Calu3 (cell line): ENCODE measurements at regions not wholly inside any gene's neighbourhood (a gene's known extent, or its start where the extent isn't known, plus 50 kb on each side); places are given as distances from the start of the nearest gene placed in this dataset.

ENCODE experiments used
- BruUV-seq: library from RNA; stranded (reverse); fragments of 400-500 nt; replicated peaks from 2 replicates; lab custom pipeline; 2021; lab: Mats Ljungman, UMichigan
- CTCF ChIA-PET: fragments of 300-600 bp; sonication (Branson Sonifier 250); formaldehyde crosslinking; loops from one replicate; lab custom pipeline; 2022; ENCODE audit warnings: antibody characterized with exemption; lab: Charles Lee
- DNase-seq: peaks from one replicate; pipeline ENCODE4 v3.0.0; 2022
- H3K27ac Mint-ChIP-seq: one replicate; pipeline ENCODE4 v1.8.0; 2022; ENCODE audit warnings: mixed read lengths; ENCODE audit not compliant: unreplicated experiment
- H3K27me3 Mint-ChIP-seq: one replicate; pipeline ENCODE4 v1.8.0; 2022; ENCODE audit warnings: mixed read lengths; ENCODE audit not compliant: unreplicated experiment
- H3K36me3 Mint-ChIP-seq: one replicate; pipeline ENCODE4 v1.8.0; 2022; ENCODE audit warnings: mild to moderate bottlenecking, moderate library complexity, mixed read lengths; ENCODE audit not compliant: insufficient read depth, unreplicated experiment
- H3K4me1 Mint-ChIP-seq: one replicate; pipeline ENCODE4 v1.8.0; 2022; ENCODE audit warnings: mild to moderate bottlenecking, low read depth, mixed read lengths; ENCODE audit not compliant: unreplicated experiment
- H3K4me3 Mint-ChIP-seq: one replicate; pipeline ENCODE4 v1.8.0; 2022; ENCODE audit warnings: mild to moderate bottlenecking, low read depth, moderate library complexity, mixed read lengths; ENCODE audit not compliant: unreplicated experiment
- H3K9me3 Mint-ChIP-seq: one replicate; pipeline ENCODE4 v1.8.0; 2022; ENCODE audit warnings: low read depth, mixed read lengths; ENCODE audit not compliant: unreplicated experiment
- CTCF ChIP-seq: fragments of 200-600 bp; IDR thresholded peaks from one replicate; pipeline ENCODE4 v1.8.0; 2022; ENCODE audit warnings: antibody characterized with exemption; ENCODE audit not compliant: unreplicated experiment
- intact Hi-C: fragments of 100-400 bp; cut with micrococcal nuclease; formaldehyde crosslinking; loops from one replicate; pipeline ENCODE4 v1.10.0; 2022; ENCODE audit not compliant: unreplicated experiment

- BruUV-seq: no TSS peak
- CTCF ChIA-PET: no interaction called here
- Mint-ChIP-seq H3K27me3 (no peaks in the 10 kb centered on the region), H3K9me3 (peaks cover 11% of the 10 kb centered on the region), H3K4me1 (no peaks in the 10 kb centered on the region), H3K36me3 (no peaks in the 10 kb centered on the region), H3K27ac (no peak overlapping the region), H3K4me3 (no peak overlapping the region)
- DNase-seq: no peak
- no peak for TF ChIP-seq CTCF
- intact Hi-C loops: no loop called here
These were observed 496.7 kb downstream of the EIPR1 start for GRCh38 chr2:2880938-2881337.

- intact Hi-C loops: no loop called here
- Mint-ChIP-seq H3K4me1 (no peaks in the 10 kb centered on the region), H3K36me3 (no peaks in the 10 kb centered on the region), H3K27ac (no peak overlapping the region), H3K9me3 (peaks cover 11% of the 10 kb centered on the region), H3K4me3 (no peak overlapping the region), H3K27me3 (no peaks in the 10 kb centered on the region)
- no peak for DNase-seq
- no peak for TF ChIP-seq CTCF
- CTCF ChIA-PET: no interaction called here
- BruUV-seq: no TSS peak
These were observed 497.8 kb downstream of the EIPR1 start for GRCh38 chr2:2879781-2880180.

- DNase-seq: no peak
- H3K4me3 Mint-ChIP-seq: no peak overlapping the region
- H3K27me3 Mint-ChIP-seq: no peaks in the 10 kb centered on the region
- BruUV-seq: no TSS peak
- H3K9me3 Mint-ChIP-seq: peaks cover 11% of the 10 kb centered on the region
- no peaks in the 10 kb centered on the region for H3K36me3 Mint-ChIP-seq
- TF ChIP-seq CTCF: no peak
- no peak overlapping the region for H3K27ac Mint-ChIP-seq
- CTCF ChIA-PET: no interaction called here
- intact Hi-C loops: no loop called here
- no peaks in the 10 kb centered on the region for H3K4me1 Mint-ChIP-seq
These were observed 498.5 kb downstream of the EIPR1 start for GRCh38 chr2:2879071-2879470.

DNA sequence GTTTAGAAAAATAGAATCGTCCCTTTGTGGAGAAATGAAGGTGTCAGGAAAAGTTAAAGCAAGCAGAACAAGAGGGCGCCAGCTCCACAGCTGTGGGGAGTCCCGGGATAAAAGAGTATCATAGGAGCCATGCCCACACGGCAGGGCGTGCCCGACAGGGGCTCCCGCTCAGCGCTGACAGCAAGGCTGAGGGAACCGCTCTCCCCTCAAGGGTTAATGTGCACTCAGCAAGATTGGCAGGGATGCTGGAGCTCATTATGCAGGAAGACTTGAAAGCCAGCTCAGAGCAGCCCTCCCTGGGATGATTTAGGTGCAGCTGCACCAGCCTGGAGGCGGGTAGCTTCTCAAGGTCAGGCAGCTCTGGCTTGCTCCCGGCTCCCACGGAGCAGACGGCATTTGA, 500.2 kb downstream of the EIPR1 start:
- no peaks in the 10 kb centered on the region for H3K27me3 Mint-ChIP-seq
- no peak overlapping the region for H3K27ac Mint-ChIP-seq
- no peak for TF ChIP-seq CTCF
- no peaks in the 10 kb centered on the region for H3K4me1 Mint-ChIP-seq
- DNase-seq: no peak
- CTCF ChIA-PET: no interaction called here
- peaks cover 9% of the 10 kb centered on the region for H3K9me3 Mint-ChIP-seq
- H3K36me3 Mint-ChIP-seq: no peaks in the 10 kb centered on the region
- intact Hi-C loops: no loop called here
- H3K4me3 Mint-ChIP-seq: no peak overlapping the region
- BruUV-seq: no TSS peak
